HCT116 (cell line): ENCODE measurements at regions not wholly inside any gene's neighbourhood (a gene's known extent, or its start where the extent isn't known, plus 50 kb on each side); places are given as distances from the start of the nearest gene placed in this dataset.

ENCODE experiments used
- ATAC-seq: fragments of 200-7000 bp; cut with Tn5 transposase; 2 replicates; pipeline ENCODE4 v1.9.1; 2020; ENCODE audit warnings: mild to moderate bottlenecking, moderate library complexity
- BruUV-seq: library from RNA; stranded (reverse); fragments of 400-500 nt; replicated peaks from 2 replicates; lab custom pipeline; 2021; lab: Mats Ljungman, UMichigan
- CTCF ChIA-PET: fragments of 300-600 bp; sonication (Branson Sonifier 250); formaldehyde crosslinking; loops from one replicate; lab custom pipeline; 2021; ENCODE audit warnings: antibody characterized with exemption; lab: Charles Lee
- POLR2A ChIA-PET: fragments of 300-600, 350-600 bp; sonication (Branson Sonifier 250); formaldehyde crosslinking; loops from one replicate; lab custom pipeline; 2021; ENCODE audit warnings: antibody characterized with exemption; lab: Charles Lee
- RAD21 ChIA-PET, 2 experiments: fragments of 300-600 bp; sonication (Branson Sonifier 250); formaldehyde crosslinking; loops; one replicate each; lab custom pipeline; 2023; ENCODE audit warnings: low total read pairs in 2 of 2; ENCODE audit not compliant: uncharacterized antibody in 2 of 2, unreplicated experiment in 2 of 2, low non-redundant PET in 1 of 2; lab: Charles Lee
- DNase-seq: peaks from one replicate; pipeline ENCODE4 v3.0.0-alpha.2; 2010; ENCODE audit warnings: low read depth, low spot score
- H2AFZ ChIP-seq: fragments of 200-600 bp; shearing (Covaris generic), sonication (generic); 2 replicates; pipeline ENCODE4 v1.6.1; 2017; ENCODE audit warnings: low read depth, mixed run types, mixed read lengths, antibody characterized with exemption, low read length; ENCODE audit not compliant: poor library complexity, severe bottlenecking
- H3K27ac ChIP-seq: 2 replicates; pipeline ENCODE4 v1.5.1; 2012; ENCODE audit warnings: low read depth, low read length
- H3K27me3 ChIP-seq: fragments of 200-600 bp; sonication (generic); 2 replicates; pipeline ENCODE4 v1.6.1; 2016; ENCODE audit warnings: mixed run types, low read length, mixed read lengths; ENCODE audit not compliant: insufficient read depth
- H3K36me3 ChIP-seq, 2 experiments: fragments of 200-500 bp in 1 of 2; fragments of 200-600 bp in 1 of 2; sonication (Bioruptor generic) in 1 of 2; sonication (generic) in 1 of 2; 2 replicates each; pipeline versions ENCODE4 v1.5.1 to v1.6.1; 2014 to 2016; ENCODE audit warnings: low read length in 2 of 2, inconsistent platforms in 1 of 2, mixed read lengths in 1 of 2, mixed run types in 1 of 2; ENCODE audit not compliant: insufficient read depth in 2 of 2, control insufficient read depth in 1 of 2
- H3K4me1 ChIP-seq, 2 experiments: fragments of 200-600 bp in 1 of 2; sonication (generic) in 1 of 2; 2 replicates each; pipeline versions ENCODE4 v1.5.1 to v1.6.1; 2012 to 2017; ENCODE audit warnings: low read length in 2 of 2, inconsistent platforms in 1 of 2, mild to moderate bottlenecking in 1 of 2, mixed read lengths in 1 of 2, mixed run types in 1 of 2, moderate library complexity in 1 of 2; ENCODE audit not compliant: insufficient read depth in 2 of 2, control insufficient read depth in 1 of 2
- H3K4me2 ChIP-seq: fragments of 200-600 bp; sonication (generic); 2 replicates; pipeline ENCODE4 v1.6.1; 2017; ENCODE audit warnings: mixed run types, low read length, mixed read lengths
- H3K4me3 ChIP-seq, 2 experiments: fragments of 200-600 bp in 1 of 2; sonication (generic) in 1 of 2; replicated peaks in 1 of 2; 2 replicates each; pipeline ENCODE4 v1.5.1; 2011 to 2016; ENCODE audit warnings: low read length in 2 of 2, control low read depth in 1 of 2, low read depth in 1 of 2, mild to moderate bottlenecking in 1 of 2, mixed read lengths in 1 of 2, mixed run types in 1 of 2
- H3K79me2 ChIP-seq: fragments of 200-600 bp; sonication (generic); 2 replicates; pipeline ENCODE4 v1.6.1; 2017; ENCODE audit warnings: mild to moderate bottlenecking, mixed run types, low read length, moderate library complexity, mixed read lengths; ENCODE audit not compliant: insufficient read depth
- H3K9ac ChIP-seq: fragments of 200-600 bp; sonication (generic); 2 replicates; pipeline ENCODE4 v1.6.1; 2016; ENCODE audit warnings: low read length, mixed read lengths
- H3K9me2 ChIP-seq: fragments of 200-600 bp; sonication (generic), shearing (Covaris generic); 2 replicates; pipeline ENCODE4 v1.6.1; 2017; ENCODE audit warnings: mixed run types, mild to moderate bottlenecking, moderate library complexity; ENCODE audit not compliant: insufficient read depth
- H3K9me3 ChIP-seq, 2 experiments: fragments of 200-500 bp in 1 of 2; fragments of 200-600 bp in 1 of 2; sonication (Bioruptor generic) in 1 of 2; sonication (generic) in 1 of 2; 2 replicates each; pipeline ENCODE4 v1.6.1; 2014 to 2017; ENCODE audit warnings: low read length in 2 of 2, mixed read lengths in 2 of 2, inconsistent platforms in 1 of 2, low read depth in 1 of 2, mild to moderate bottlenecking in 1 of 2, mixed run types in 1 of 2, moderate library complexity in 1 of 2; ENCODE audit not compliant: control insufficient read depth in 1 of 2, insufficient read depth in 1 of 2
- H4K20me1 ChIP-seq: fragments of 200-600 bp; sonication (generic), shearing (Covaris generic); 2 replicates; pipeline ENCODE4 v1.6.1; 2017; ENCODE audit warnings: mixed run types, mild to moderate bottlenecking, moderate library complexity; ENCODE audit not compliant: insufficient read depth
- CEBPB ChIP-seq: IDR thresholded peaks from 2 replicates; pipeline ENCODE4 v1.6.1; 2012; ENCODE audit warnings: low read depth
- EGR1 ChIP-seq: IDR thresholded peaks from 2 replicates; pipeline ENCODE4 v1.6.1; 2012; ENCODE audit warnings: low read depth
- ELF1 ChIP-seq: IDR thresholded peaks from 2 replicates; pipeline ENCODE4 v1.6.1; 2012; ENCODE audit warnings: low read depth, borderline replicate concordance
- EZH2phosphoT487 ChIP-seq: fragments of 200-600 bp; IDR thresholded peaks from 2 replicates; pipeline ENCODE4 v1.6.1; 2018; ENCODE audit warnings: antibody characterized with exemption, borderline replicate concordance
- FOSL1 ChIP-seq: IDR thresholded peaks from 2 replicates; pipeline ENCODE4 v1.6.1; 2012; ENCODE audit warnings: low read depth
- JUND ChIP-seq: IDR thresholded peaks from 2 replicates; pipeline ENCODE4 v1.6.1; 2012
- POLR2A ChIP-seq: IDR thresholded peaks from 2 replicates; pipeline ENCODE4 v1.7.0; 2011; ENCODE audit warnings: borderline replicate concordance; ENCODE audit not compliant: insufficient read depth, insufficient read length; ENCODE audit errors: extremely low read depth
- SIN3A ChIP-seq: IDR thresholded peaks from 2 replicates; pipeline ENCODE4 v1.6.1; 2012; ENCODE audit warnings: low read depth
- SP1 ChIP-seq: IDR thresholded peaks from 2 replicates; pipeline ENCODE4 v1.6.1; 2012; ENCODE audit warnings: low read depth
- SRF ChIP-seq: IDR thresholded peaks from 2 replicates; pipeline ENCODE4 v1.6.1; 2012; ENCODE audit warnings: low read depth
- intact Hi-C: fragments of 100-400 bp; cut with micrococcal nuclease; formaldehyde crosslinking; loops from 2 replicates; pipeline ENCODE4 v1.10.0; 2022
- TF ChIP-seq, protein P1 (sequence below): IDR thresholded peaks from 2 replicates; pipeline ENCODE4 v1.6.1; 2012; ENCODE audit warnings: low read depth
- TF ChIP-seq, protein P2 (sequence below): IDR thresholded peaks from 2 replicates; pipeline ENCODE4 v1.6.1; 2011; ENCODE audit warnings: mild to moderate bottlenecking, low read length, moderate library complexity; ENCODE audit not compliant: insufficient replicate concordance; ENCODE audit errors: extremely low read depth

DNA sequence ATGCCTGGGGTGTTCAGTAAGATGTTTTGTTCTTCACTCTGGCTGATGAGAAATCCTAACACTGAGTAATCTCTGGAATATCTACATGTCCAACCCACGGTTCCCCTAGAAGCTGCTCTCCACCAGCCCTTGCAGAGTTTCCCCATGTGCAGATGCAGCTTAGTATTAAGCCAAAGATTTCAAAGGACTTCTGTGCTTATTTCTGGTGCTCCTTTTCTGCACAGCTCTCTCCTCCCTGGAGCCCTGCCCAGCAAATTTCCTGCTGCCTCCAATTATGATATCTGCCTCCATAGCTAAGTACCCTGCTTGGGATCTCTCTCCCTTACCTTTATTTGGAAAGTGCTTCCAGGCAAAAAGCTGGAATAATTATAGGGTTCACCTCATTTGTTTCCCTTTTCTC lies 949.3 kb downstream of the BCL11A start:
- Histone ChIP-seq H3K9me2 (no peaks in the 10 kb centered on the region), H2AFZ (no peak overlapping the region), H3K4me2 (no peak overlapping the region), H3K4me1 (no peaks in the 10 kb centered on the region), H4K20me1 (no peaks in the 10 kb centered on the region), H3K36me3 (no peaks in the 10 kb centered on the region), H3K27me3 (no peaks in the 10 kb centered on the region), H3K4me3 (no peak overlapping the region), H3K79me2 (no peaks in the 10 kb centered on the region), H3K9ac (no peak overlapping the region), H3K9me3 (no peaks in the 10 kb centered on the region; a peak in 1 of 4 replicates), H3K27ac (no peak overlapping the region)
- TF ChIP-seq POLR2A: no peak
- TF ChIP-seq CEBPB: no peak
- no peak for TF ChIP-seq SP1
- TF ChIP-seq EZH2phosphoT487: no peak
- TF ChIP-seq SRF: no peak
- no peak for TF ChIP-seq FOSL1
- TF ChIP-seq SIN3A: no peak
- TF ChIP-seq ELF1: no peak
- TF ChIP-seq JUND: no peak
- TF ChIP-seq, protein P1, sequence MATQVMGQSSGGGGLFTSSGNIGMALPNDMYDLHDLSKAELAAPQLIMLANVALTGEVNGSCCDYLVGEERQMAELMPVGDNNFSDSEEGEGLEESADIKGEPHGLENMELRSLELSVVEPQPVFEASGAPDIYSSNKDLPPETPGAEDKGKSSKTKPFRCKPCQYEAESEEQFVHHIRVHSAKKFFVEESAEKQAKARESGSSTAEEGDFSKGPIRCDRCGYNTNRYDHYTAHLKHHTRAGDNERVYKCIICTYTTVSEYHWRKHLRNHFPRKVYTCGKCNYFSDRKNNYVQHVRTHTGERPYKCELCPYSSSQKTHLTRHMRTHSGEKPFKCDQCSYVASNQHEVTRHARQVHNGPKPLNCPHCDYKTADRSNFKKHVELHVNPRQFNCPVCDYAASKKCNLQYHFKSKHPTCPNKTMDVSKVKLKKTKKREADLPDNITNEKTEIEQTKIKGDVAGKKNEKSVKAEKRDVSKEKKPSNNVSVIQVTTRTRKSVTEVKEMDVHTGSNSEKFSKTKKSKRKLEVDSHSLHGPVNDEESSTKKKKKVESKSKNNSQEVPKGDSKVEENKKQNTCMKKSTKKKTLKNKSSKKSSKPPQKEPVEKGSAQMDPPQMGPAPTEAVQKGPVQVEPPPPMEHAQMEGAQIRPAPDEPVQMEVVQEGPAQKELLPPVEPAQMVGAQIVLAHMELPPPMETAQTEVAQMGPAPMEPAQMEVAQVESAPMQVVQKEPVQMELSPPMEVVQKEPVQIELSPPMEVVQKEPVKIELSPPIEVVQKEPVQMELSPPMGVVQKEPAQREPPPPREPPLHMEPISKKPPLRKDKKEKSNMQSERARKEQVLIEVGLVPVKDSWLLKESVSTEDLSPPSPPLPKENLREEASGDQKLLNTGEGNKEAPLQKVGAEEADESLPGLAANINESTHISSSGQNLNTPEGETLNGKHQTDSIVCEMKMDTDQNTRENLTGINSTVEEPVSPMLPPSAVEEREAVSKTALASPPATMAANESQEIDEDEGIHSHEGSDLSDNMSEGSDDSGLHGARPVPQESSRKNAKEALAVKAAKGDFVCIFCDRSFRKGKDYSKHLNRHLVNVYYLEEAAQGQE: no peak
- TF ChIP-seq, protein P2, sequence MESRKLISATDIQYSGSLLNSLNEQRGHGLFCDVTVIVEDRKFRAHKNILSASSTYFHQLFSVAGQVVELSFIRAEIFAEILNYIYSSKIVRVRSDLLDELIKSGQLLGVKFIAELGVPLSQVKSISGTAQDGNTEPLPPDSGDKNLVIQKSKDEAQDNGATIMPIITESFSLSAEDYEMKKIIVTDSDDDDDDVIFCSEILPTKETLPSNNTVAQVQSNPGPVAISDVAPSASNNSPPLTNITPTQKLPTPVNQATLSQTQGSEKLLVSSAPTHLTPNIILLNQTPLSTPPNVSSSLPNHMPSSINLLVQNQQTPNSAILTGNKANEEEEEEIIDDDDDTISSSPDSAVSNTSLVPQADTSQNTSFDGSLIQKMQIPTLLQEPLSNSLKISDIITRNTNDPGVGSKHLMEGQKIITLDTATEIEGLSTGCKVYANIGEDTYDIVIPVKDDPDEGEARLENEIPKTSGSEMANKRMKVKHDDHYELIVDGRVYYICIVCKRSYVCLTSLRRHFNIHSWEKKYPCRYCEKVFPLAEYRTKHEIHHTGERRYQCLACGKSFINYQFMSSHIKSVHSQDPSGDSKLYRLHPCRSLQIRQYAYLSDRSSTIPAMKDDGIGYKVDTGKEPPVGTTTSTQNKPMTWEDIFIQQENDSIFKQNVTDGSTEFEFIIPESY: no peak
- no peak for TF ChIP-seq EGR1
- ChIA-PET POLR2A (no interaction called here), RAD21 (no interaction called here), CTCF (no interaction called here)
- no TSS peak for BruUV-seq
- no peak for DNase-seq
- no peak for ATAC-seq
- intact Hi-C loops: no loop called here
